ENCODE measurements at regions not wholly inside any gene's neighbourhood (a gene's known extent, or its start where the extent isn't known, plus 50 kb on each side); places are given as distances from the start of the nearest gene placed in this dataset.
A peak's percentile ranks its signal among the peaks of the same experiment; 100 is the strongest.

GRCh38 chr14:94717808-94718207, 52.1 kb downstream of the GSC start:
- no peaks in the 10 kb centered on the region for H3K4me1 Mint-ChIP-seq (ENCODE audit: low read depth in 2 of 2)
- H3K36me3 Mint-ChIP-seq (ENCODE audit: insufficient read depth), result no peaks in the 10 kb centered on the region
- no peak overlapping the region for H3K4me3 Mint-ChIP-seq
- no peak overlapping the region for H3K27ac Mint-ChIP-seq
- H3K27me3 Mint-ChIP-seq, result peaks cover 0 to 1% of the 10 kb centered on the region in 2 donors
- DNase-seq, result no peak
- no peak for ATAC-seq (replicated peaks)
- no peaks in the 10 kb centered on the region for H3K9me3 Mint-ChIP-seq

- peaks cover 4 to 9% of the 10 kb centered on the region in 2 donors for H3K27me3 Mint-ChIP-seq
- H3K27ac Mint-ChIP-seq, result no peak overlapping the region
- DNase-seq (no peak), ATAC-seq (replicated peaks) (no peak)
- H3K4me3 Mint-ChIP-seq, result no peak overlapping the region
- H3K36me3 Mint-ChIP-seq (ENCODE audit: insufficient read depth), result no peaks in the 10 kb centered on the region
- H3K4me1 Mint-ChIP-seq (ENCODE audit: low read depth in 2 of 2), result no peaks in the 10 kb centered on the region
- H3K9me3 Mint-ChIP-seq, result no peaks in the 10 kb centered on the region
Measured at GRCh38 chr14:94716976-94717375, 52.9 kb downstream of the GSC start.

DNA sequence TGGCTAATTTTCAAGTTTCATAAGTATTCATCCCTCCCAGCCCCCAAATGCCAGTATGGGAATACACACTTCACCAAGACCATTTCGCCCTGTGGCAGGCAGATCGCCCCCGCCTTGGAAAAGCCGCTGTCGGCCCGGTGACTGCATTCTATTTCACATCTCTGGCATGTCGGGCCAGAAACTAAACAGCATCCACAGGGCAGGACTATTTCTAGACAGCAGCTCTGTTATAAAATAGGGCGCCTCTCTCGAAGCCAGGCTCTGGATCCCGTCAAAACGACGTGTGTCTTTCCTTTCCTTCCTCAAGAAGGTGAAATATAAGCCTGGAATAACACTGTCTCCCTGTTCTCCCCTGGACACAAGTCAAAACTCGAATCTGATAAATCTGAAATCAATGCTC, 56.8 kb downstream of the GSC start:
- no peaks in the 10 kb centered on the region for H3K4me1 Mint-ChIP-seq (ENCODE audit: low read depth in 2 of 2)
- no peak overlapping the region for H3K27ac Mint-ChIP-seq
- no peaks in the 10 kb centered on the region for H3K9me3 Mint-ChIP-seq
- ATAC-seq (replicated peaks) (no peak), DNase-seq (no peak)
- no peaks in the 10 kb centered on the region for H3K36me3 Mint-ChIP-seq (ENCODE audit: insufficient read depth)
- peaks cover 19 to 37% of the 10 kb centered on the region in 2 donors for H3K27me3 Mint-ChIP-seq
- H3K4me3 Mint-ChIP-seq, result no peak overlapping the region

DNA sequence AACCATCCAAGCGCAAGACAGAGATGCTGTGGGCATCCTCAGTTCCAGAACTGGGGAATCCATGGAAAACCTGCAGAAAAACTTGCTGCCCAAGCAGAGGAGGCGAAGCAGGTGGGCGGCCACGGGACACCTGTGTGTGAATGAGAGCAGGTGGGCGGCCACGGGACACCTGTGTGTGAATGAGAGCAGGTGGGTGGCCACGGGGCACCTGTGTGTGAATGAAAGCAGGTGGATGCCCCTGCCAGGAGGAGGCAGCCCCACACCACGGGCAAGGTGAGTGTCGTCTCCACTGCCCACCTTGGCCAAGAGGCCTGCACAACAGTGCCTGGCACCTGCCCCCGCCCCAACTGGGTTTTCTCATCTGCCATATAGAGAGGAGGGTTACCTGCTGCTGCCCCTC, 59.2 kb downstream of the GSC start:
- Mint-ChIP-seq H3K4me1 (ENCODE audit: low read depth in 2 of 2) (no peaks in the 10 kb centered on the region), H3K27ac (no peak overlapping the region), H3K36me3 (ENCODE audit: insufficient read depth) (no peaks in the 10 kb centered on the region), H3K4me3 (no peak overlapping the region), H3K9me3 (no peaks in the 10 kb centered on the region), H3K27me3 (peaks cover 38 to 61% of the 10 kb centered on the region in 2 donors)
- DNase-seq, result no peak
- ATAC-seq (replicated peaks), result no peak

DNA sequence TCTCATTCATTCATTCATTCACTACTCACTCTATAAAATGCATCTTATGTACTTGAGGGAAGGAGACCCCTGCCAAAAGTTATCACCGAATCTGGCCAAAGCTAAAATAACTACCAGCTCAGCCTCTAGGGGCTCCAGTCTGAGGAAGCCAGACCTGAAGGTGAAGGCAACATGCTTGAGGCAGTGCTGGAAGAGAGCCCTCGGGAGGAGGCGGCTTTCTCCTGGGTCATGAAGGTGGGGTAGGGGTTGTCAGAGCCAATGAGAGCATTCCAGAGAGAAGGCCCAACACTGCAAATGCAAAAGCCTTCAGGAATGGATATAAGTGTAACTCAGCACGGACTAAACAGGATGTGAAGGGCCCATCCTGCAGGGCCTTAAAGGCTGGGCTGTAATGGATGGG, 62.4 kb downstream of the GSC start:
- H3K27me3 Mint-ChIP-seq, result peaks cover 38 to 57% of the 10 kb centered on the region in 2 donors
- no peak for ATAC-seq (replicated peaks)
- H3K9me3 Mint-ChIP-seq, result no peaks in the 10 kb centered on the region
- no peak for DNase-seq
- no peak overlapping the region for H3K4me3 Mint-ChIP-seq
- H3K36me3 Mint-ChIP-seq (ENCODE audit: insufficient read depth), result no peaks in the 10 kb centered on the region
- H3K4me1 Mint-ChIP-seq (ENCODE audit: low read depth in 2 of 2), result no peaks in the 10 kb centered on the region
- no peak overlapping the region for H3K27ac Mint-ChIP-seq

DNA sequence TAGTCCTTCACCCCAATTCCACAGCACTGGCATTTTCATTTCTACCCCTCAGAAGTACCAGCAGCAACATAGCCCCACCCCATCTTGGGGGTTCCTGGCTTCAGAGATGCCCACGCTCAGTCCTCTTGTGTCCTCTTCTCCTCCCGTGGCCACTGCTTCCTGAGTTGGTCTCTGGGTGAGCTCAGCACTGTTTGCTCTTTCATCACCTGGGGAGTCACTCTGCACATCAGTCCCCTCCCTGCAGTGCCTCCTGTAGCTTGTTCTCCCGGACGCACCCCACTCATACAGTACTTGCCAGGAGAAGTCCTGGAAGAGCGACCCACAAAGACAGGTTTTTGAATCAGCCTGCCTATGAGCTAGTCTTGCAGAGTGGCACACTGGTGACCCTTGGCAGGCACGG, 63.8 kb downstream of the GSC start:
- Mint-ChIP-seq H3K36me3 (ENCODE audit: insufficient read depth) (no peaks in the 10 kb centered on the region), H3K27me3 (peaks cover 29 to 44% of the 10 kb centered on the region in 2 donors), H3K27ac (no peak overlapping the region), H3K4me3 (no peak overlapping the region), H3K4me1 (ENCODE audit: low read depth in 2 of 2) (no peaks in the 10 kb centered on the region), H3K9me3 (no peaks in the 10 kb centered on the region)
- DNase-seq, result no peak
- ATAC-seq (replicated peaks), result no peak

- DNase-seq (no peak), ATAC-seq (replicated peaks) (no peak)
- Mint-ChIP-seq H3K36me3 (ENCODE audit: insufficient read depth) (no peaks in the 10 kb centered on the region), H3K27me3 (peaks cover 37 to 55% of the 10 kb centered on the region in 2 donors), H3K9me3 (no peaks in the 10 kb centered on the region), H3K27ac (no peak overlapping the region), H3K4me1 (ENCODE audit: low read depth in 2 of 2) (no peaks in the 10 kb centered on the region), H3K4me3 (no peak overlapping the region)
Measured at GRCh38 chr14:94702629-94703028, 67.3 kb downstream of the GSC start.

DNA sequence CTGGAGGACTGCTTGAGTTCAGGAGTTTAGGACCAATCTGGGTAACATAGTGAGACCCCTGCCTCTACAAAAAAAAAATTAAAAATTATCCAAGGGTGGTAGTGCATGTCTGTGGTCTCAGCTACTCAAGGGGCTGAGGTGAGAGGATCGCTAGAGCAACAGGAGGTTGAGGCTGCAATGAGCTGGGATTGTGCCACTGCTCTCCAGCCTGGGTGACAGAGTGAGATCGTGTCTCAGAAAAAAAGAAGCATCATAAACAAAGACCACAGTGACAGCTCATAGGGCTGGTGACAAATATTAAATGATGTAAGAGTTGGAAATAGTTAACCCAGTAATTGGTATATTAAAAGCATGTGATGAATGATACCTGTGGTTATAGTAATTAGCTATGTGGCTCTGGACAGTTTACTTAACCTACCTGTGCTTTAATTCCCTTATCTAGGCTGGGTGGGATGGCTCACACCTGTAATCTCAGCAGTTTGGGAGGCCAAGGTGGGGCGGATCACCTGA, 68.0 kb downstream of the GSC start:
- no peak for ATAC-seq (replicated peaks)
- H3K4me3 Mint-ChIP-seq, result no peak overlapping the region

DNA sequence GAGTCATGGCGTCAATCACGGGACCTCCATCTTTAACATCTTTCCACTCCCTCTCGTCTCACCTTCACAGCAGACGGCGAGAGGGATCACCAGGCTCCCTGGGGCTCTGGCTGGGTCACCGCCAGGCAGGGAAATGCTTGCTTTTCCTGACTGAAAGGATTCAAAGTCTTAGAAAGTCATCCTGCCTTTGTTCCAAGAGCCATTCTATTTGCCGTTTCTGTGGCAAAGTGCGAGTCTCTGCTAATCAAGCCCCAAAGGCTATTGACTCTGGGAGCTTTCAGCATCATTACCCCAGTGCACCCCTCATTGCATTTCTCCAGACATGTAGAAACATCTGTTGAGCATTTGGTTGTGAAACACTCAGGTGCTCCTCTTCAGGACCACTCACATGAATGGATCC, 69.6 kb downstream of the GSC start:
- ATAC-seq (replicated peaks), result no peak
- DNase-seq, result no peak
- Mint-ChIP-seq H3K4me1 (ENCODE audit: low read depth in 2 of 2) (no peaks in the 10 kb centered on the region), H3K27me3 (peaks cover 26 to 50% of the 10 kb centered on the region in 2 donors), H3K9me3 (no peaks in the 10 kb centered on the region), H3K4me3 (no peak overlapping the region), H3K36me3 (ENCODE audit: insufficient read depth) (no peaks in the 10 kb centered on the region), H3K27ac (no peak overlapping the region)

More for the DNA sequence above, 68.0 kb downstream of the GSC start:
- Mint-ChIP-seq H3K27ac (no peak overlapping the region), H3K9me3 (no peaks in the 10 kb centered on the region), H3K36me3 (ENCODE audit: insufficient read depth) (no peaks in the 10 kb centered on the region), H3K4me1 (ENCODE audit: low read depth in 2 of 2) (no peaks in the 10 kb centered on the region), H3K27me3 (peaks cover 34 to 54% of the 10 kb centered on the region in 2 donors)
- DNase-seq, result no peak

DNA sequence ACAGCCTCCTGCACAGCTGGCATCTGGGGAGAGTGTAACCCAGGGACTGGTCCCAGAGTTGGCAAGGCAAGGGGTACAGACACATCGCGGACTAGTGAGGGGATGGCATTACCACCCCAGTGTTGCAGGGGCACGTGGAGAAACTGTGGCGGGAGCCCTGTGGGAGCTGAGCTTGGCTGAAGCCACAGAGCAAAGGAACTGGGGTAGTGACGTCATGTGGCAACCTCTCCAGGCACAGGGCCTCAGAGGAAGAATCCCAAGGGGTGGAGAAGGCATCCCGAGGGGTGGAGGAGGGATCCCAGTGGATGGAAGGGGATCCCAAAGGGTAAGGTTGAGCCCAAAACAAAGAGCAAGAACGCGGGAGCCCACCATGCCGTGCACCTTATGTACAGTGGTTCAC, 70.1 kb downstream of the GSC start:
- no peak for DNase-seq
- no peaks in the 10 kb centered on the region for H3K36me3 Mint-ChIP-seq (ENCODE audit: insufficient read depth)
- H3K4me3 Mint-ChIP-seq, result no peak overlapping the region
- H3K27ac Mint-ChIP-seq, result no peak overlapping the region
- H3K27me3 Mint-ChIP-seq, result peaks cover 26 to 52% of the 10 kb centered on the region in 2 donors
- ATAC-seq (replicated peaks), result no peak
- H3K9me3 Mint-ChIP-seq, result no peaks in the 10 kb centered on the region
- no peaks in the 10 kb centered on the region for H3K4me1 Mint-ChIP-seq (ENCODE audit: low read depth in 2 of 2)

GRCh38 chr14:94697773-94698556, 71.9 kb downstream of the GSC start:
- no peak for DNase-seq
- H3K27ac Mint-ChIP-seq, result peak overlapping the region in 1 of 2 donors; percentile 49
- H3K4me3 Mint-ChIP-seq, result no peak overlapping the region
- H3K4me1 Mint-ChIP-seq (ENCODE audit: low read depth in 2 of 2), result no peaks in the 10 kb centered on the region
- no peak for ATAC-seq (replicated peaks)
- peaks cover 33 to 52% of the 10 kb centered on the region in 2 donors for H3K27me3 Mint-ChIP-seq
- no peaks in the 10 kb centered on the region for H3K36me3 Mint-ChIP-seq (ENCODE audit: insufficient read depth)
- H3K9me3 Mint-ChIP-seq, result no peaks in the 10 kb centered on the region

- Mint-ChIP-seq H3K27ac (no peak overlapping the region), H3K36me3 (ENCODE audit: insufficient read depth) (no peaks in the 10 kb centered on the region), H3K27me3 (peaks cover 33 to 58% of the 10 kb centered on the region in 2 donors), H3K9me3 (no peaks in the 10 kb centered on the region), H3K4me1 (ENCODE audit: low read depth in 2 of 2) (no peaks in the 10 kb centered on the region), H3K4me3 (no peak overlapping the region)
- ATAC-seq (replicated peaks), result no peak
- DNase-seq, result no peak
Measured at GRCh38 chr14:94696518-94696917, 73.4 kb downstream of the GSC start.

GRCh38 chr14:94695231-94695630, 74.7 kb downstream of the GSC start:
- no peak for DNase-seq
- H3K27ac Mint-ChIP-seq, result no peak overlapping the region
- no peaks in the 10 kb centered on the region for H3K36me3 Mint-ChIP-seq (ENCODE audit: insufficient read depth)
- no peak for ATAC-seq (replicated peaks)
- peaks cover 31 to 62% of the 10 kb centered on the region in 2 donors for H3K27me3 Mint-ChIP-seq
- H3K9me3 Mint-ChIP-seq, result no peaks in the 10 kb centered on the region
- H3K4me3 Mint-ChIP-seq, result no peak overlapping the region
- no peaks in the 10 kb centered on the region for H3K4me1 Mint-ChIP-seq (ENCODE audit: low read depth in 2 of 2)

DNA sequence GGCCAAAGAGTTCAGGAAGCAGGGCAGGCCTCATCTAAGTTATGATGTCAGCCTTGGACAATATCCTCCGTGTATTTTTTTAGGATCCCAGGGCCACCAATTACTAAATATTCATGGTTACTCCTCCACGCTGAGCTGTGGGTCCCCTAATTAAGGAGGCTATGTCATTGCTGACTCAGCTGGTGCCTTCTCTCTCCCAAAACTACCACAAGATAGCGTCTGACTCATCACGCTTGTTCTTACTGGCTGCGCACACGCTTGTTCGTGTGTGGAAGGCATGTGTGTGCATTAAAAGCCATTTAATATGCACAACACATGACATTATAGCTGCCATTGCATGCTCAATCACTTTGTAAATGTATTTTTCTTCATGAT, 78.3 kb downstream of the GSC start:
- Mint-ChIP-seq H3K4me3 (no peak overlapping the region), H3K27me3 (peaks cover 13 to 47% of the 10 kb centered on the region in 2 donors), H3K27ac (no peak overlapping the region), H3K4me1 (ENCODE audit: low read depth in 2 of 2) (no peaks in the 10 kb centered on the region), H3K9me3 (no peaks in the 10 kb centered on the region), H3K36me3 (ENCODE audit: insufficient read depth) (no peaks in the 10 kb centered on the region)
- no peak for ATAC-seq (replicated peaks)
- DNase-seq, result no peak
